ENCODE measurements at regions not wholly inside any gene's neighbourhood (a gene's known extent, or its start where the extent isn't known, plus 50 kb on each side); places are given as distances from the start of the nearest gene placed in this dataset.
A peak's percentile ranks its signal among the peaks of the same experiment; 100 is the strongest.
"Not testable (repeated sequence)": the region's sequence is repeated elsewhere in the genome, so short reads cannot be mapped to it uniquely, and the experiment has no call there.

- 0 to 55% (median 32%) methylated on average over 1 of the region's 1 CpG; no CpG with 5 or more reads in 6 of the 10 experiments for WGBS, 10 experiments
- ATAC-seq (replicated peaks in 6 of 8); H3K27ac ChIP-seq; H3K4me3 ChIP-seq; H3K4me1 ChIP-seq (replicated peaks in 1 of 2); in situ Hi-C loops (cut with MboI; ENCODE audit: low pct_unique_long_range_greater_than_20kb in 2 of 9, low sequenced_read_pairs in 9 of 9, unreplicated experiment in 9 of 9): not testable (repeated sequence)
Measured at GRCh38 chrX:121709236-121709635, 661.8 kb downstream of the GLUD2 start.

DNA sequence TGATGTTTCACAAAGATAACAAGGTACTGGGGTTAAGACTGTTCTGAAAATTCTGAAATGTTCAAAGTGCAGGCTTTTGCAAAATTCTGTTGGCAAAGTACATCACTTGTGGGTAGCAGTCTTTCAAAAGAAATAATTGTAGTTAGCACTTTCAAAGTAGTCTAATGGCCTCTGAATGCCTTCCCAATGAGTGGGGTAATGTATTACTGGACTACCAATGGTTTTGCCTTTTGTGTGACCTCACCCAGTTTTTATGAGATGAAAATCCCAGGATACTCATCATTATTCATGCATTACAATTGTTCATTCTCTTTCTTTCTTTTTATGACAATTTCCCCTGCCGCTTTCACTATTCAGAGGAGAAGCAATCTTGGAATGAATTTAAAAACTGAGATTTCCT is 686.1 kb downstream of the GLUD2 start:
- Histone ChIP-seq H3K27ac (no peak overlapping the region), H3K4me1 (replicated peaks in 1 of 2) (no peaks in the 10 kb centered on the region), H3K4me3 (no peak overlapping the region)
- ATAC-seq (replicated peaks in 6 of 8), result peak in 2 of 8 experiments; percentile 36 to 45
- in situ Hi-C loops (cut with MboI; ENCODE audit: low pct_unique_long_range_greater_than_20kb in 2 of 9, low sequenced_read_pairs in 9 of 9, unreplicated experiment in 9 of 9), result no loop called here
- WGBS, 10 experiments, result 40 to 100% (median 40%) methylated on average over 1 of the region's 1 CpG; no CpG with 5 or more reads in 7 of the 10 experiments

- in situ Hi-C loops (cut with MboI; ENCODE audit: low pct_unique_long_range_greater_than_20kb in 2 of 9, low sequenced_read_pairs in 9 of 9, unreplicated experiment in 9 of 9), result no loop called here
Measured at GRCh38 chrX:121746105-121746504, 698.7 kb downstream of the GLUD2 start.

DNA sequence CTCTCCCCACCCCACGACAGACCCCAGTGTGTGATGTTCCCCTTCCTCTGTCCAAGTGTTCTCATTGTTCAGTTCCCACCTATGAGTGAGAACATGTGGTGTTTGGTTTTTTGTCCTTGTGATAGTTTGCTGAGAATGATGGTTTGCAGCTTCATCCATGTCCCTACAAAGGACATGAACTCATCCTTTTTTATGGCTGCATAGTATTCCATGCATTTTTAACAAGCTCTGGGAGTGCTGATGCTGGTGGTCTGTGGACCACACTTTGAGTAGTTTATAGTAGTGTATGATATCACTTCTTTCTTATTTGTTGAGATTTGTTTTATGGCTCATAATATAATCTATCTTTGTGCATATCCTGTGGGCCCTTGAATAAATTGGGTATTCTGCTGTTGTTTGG is 706.2 kb downstream of the GLUD2 start:
- H3K4me1 ChIP-seq (replicated peaks in 1 of 2); H3K27ac ChIP-seq; in situ Hi-C loops (cut with MboI; ENCODE audit: low pct_unique_long_range_greater_than_20kb in 2 of 9, low sequenced_read_pairs in 9 of 9, unreplicated experiment in 9 of 9); H3K4me3 ChIP-seq; ATAC-seq (replicated peaks in 6 of 8): not testable (repeated sequence)
- WGBS, 10 experiments, result no CpG with 5 or more reads among the region's 1 CpG

More at GRCh38 chrX:121746105-121746504, 698.7 kb downstream of the GLUD2 start:
- no peaks in the 10 kb centered on the region for H3K4me1 ChIP-seq (replicated peaks in 1 of 2)
- H3K27ac ChIP-seq, result no peak overlapping the region
- H3K4me3 ChIP-seq, result no peak overlapping the region
- WGBS, 10 experiments, result 0 to 100% (median 79%) methylated on average over 1 to 2 of the region's 2 CpGs; no CpG with 5 or more reads in 3 of the 10 experiments
- no peak for ATAC-seq (replicated peaks in 6 of 8)

GRCh38 chrX:121754301-121754700 is 706.9 kb downstream of the GLUD2 start:
- no peaks in the 10 kb centered on the region for H3K4me1 ChIP-seq (replicated peaks in 1 of 2)
- WGBS, 10 experiments, result 0 to 89% (median 60%) methylated on average over 1 to 2 of the region's 2 CpGs; no CpG with 5 or more reads in 5 of the 10 experiments
- H3K4me3 ChIP-seq, result no peak overlapping the region
- no peak for ATAC-seq (replicated peaks in 6 of 8)
- in situ Hi-C loops (cut with MboI; ENCODE audit: low pct_unique_long_range_greater_than_20kb in 2 of 9, low sequenced_read_pairs in 9 of 9, unreplicated experiment in 9 of 9), result no loop called here
- H3K27ac ChIP-seq, result no peak overlapping the region

DNA sequence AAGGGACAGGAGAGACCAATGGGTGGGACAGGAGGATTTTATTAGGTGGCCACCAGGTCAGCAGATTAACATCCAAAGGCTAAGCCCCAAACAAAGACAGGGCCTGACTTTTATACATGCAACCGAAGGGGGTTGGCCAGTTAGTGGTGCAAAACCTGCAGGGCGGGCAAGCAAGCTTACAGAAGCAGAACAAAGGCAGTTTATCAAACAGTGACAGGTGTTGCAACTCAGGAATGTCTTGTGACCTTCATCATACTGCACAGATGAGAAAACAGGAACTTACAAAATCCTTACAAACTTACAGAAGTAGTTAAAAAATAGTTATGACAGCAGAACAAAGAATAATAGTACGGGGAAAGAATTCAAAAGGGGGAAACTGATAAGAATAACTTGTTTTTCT is 708.1 kb downstream of the GLUD2 start:
- H3K4me3 ChIP-seq, result no peak overlapping the region
- ATAC-seq (replicated peaks in 6 of 8), result no peak
- no peaks in the 10 kb centered on the region for H3K4me1 ChIP-seq (replicated peaks in 1 of 2)
- in situ Hi-C loops (cut with MboI; ENCODE audit: low pct_unique_long_range_greater_than_20kb in 2 of 9, low sequenced_read_pairs in 9 of 9, unreplicated experiment in 9 of 9), result no loop called here
- WGBS, 10 experiments, result 18 to 55% (median 29%) methylated on average over 1 to 3 of the region's 3 CpGs; no CpG with 5 or more reads in 6 of the 10 experiments
- no peak overlapping the region for H3K27ac ChIP-seq

DNA sequence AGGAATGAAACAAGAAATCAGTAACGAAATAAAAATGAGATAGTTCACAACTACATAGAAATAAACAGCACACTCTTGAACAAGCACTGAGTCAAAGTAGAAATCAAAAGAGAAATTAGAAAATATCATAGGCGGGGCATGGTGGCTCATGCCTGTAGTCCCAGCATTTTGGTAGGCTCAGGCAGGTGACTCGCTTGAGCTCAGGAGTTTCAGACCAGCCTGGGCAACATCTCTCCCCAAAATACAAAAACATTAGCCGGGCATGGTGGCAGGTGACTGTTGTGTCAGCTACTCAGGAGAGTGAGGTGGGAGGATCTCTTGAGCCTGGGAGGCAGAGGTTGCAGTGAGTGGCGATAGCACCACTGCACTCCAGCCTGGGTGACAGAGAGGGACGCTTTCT is 714.4 kb downstream of the GLUD2 start:
- H3K4me1 ChIP-seq (replicated peaks in 1 of 2), result no peaks in the 10 kb centered on the region
- no peak for ATAC-seq (replicated peaks in 6 of 8)
- no peak overlapping the region for H3K4me3 ChIP-seq
- WGBS, 10 experiments, result 0 to 70% (median 55%) methylated on average over 1 to 6 of the region's 6 CpGs; no CpG with 5 or more reads in 5 of the 10 experiments
- in situ Hi-C loops (cut with MboI; ENCODE audit: low pct_unique_long_range_greater_than_20kb in 2 of 9, low sequenced_read_pairs in 9 of 9, unreplicated experiment in 9 of 9), result no loop called here
- H3K27ac ChIP-seq, result no peak overlapping the region

DNA sequence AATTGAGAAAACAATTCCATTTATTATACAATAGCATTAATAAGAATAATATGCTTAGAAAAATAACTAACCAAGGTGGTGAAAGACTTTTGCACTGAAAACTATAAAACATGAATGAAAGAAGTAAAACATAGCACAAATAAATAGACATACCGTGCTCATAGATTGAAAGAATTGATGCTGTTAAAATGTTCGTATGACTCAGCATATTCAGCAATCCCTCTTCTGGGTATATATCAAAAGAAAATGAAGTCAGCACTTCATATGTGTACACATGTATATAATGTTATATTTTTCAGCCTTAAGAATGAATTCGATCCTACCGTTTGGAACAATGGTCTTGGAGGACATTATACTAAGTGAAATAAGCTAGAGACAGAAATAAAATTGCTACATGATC is 716.3 kb downstream of the GLUD2 start:
- Histone ChIP-seq H3K27ac (no peak overlapping the region), H3K4me3 (no peak overlapping the region), H3K4me1 (replicated peaks in 1 of 2) (no peaks in the 10 kb centered on the region)
- 35 to 100% (median 58%) methylated on average over 1 to 4 of the region's 4 CpGs; no CpG with 5 or more reads in 1 of the 10 experiments for WGBS, 10 experiments
- ATAC-seq (replicated peaks in 6 of 8), result no peak
- in situ Hi-C loops (cut with MboI; ENCODE audit: low pct_unique_long_range_greater_than_20kb in 2 of 9, low sequenced_read_pairs in 9 of 9, unreplicated experiment in 9 of 9), result no loop called here

- in situ Hi-C loops (cut with MboI; ENCODE audit: low pct_unique_long_range_greater_than_20kb in 2 of 9, low sequenced_read_pairs in 9 of 9, unreplicated experiment in 9 of 9); H3K4me3 ChIP-seq; H3K27ac ChIP-seq; ATAC-seq (replicated peaks in 6 of 8); H3K4me1 ChIP-seq (replicated peaks in 1 of 2): not testable (repeated sequence)
- WGBS, 10 experiments, result 8 to 83% (median 48%) methylated on average over 1 to 3 of the region's 3 CpGs; no CpG with 5 or more reads in 5 of the 10 experiments
Measured at GRCh38 chrX:121768210-121768609, 720.8 kb downstream of the GLUD2 start.

GRCh38 chrX:121781991-121782390 is 734.6 kb downstream of the GLUD2 start:
- H3K4me3 ChIP-seq, result no peak overlapping the region

GRCh38 chrX:121782544-121782943 is 735.1 kb downstream of the GLUD2 start:
- ATAC-seq (replicated peaks in 6 of 8), result no peak
- in situ Hi-C loops (cut with MboI; ENCODE audit: low pct_unique_long_range_greater_than_20kb in 2 of 9, low sequenced_read_pairs in 9 of 9, unreplicated experiment in 9 of 9), result no loop called here
- WGBS, 10 experiments, result 0 to 86% (median 42%) methylated on average over 1 to 2 of the region's 2 CpGs; no CpG with 5 or more reads in 6 of the 10 experiments
- Histone ChIP-seq H3K27ac (no peak overlapping the region), H3K4me3 (no peak overlapping the region), H3K4me1 (replicated peaks in 1 of 2) (no peaks in the 10 kb centered on the region)

More at GRCh38 chrX:121781991-121782390, 734.6 kb downstream of the GLUD2 start:
- Histone ChIP-seq H3K27ac (no peak overlapping the region), H3K4me1 (replicated peaks in 1 of 2) (no peaks in the 10 kb centered on the region)
- ATAC-seq (replicated peaks in 6 of 8), result no peak
- in situ Hi-C loops (cut with MboI; ENCODE audit: low pct_unique_long_range_greater_than_20kb in 2 of 9, low sequenced_read_pairs in 9 of 9, unreplicated experiment in 9 of 9), result no loop called here

DNA sequence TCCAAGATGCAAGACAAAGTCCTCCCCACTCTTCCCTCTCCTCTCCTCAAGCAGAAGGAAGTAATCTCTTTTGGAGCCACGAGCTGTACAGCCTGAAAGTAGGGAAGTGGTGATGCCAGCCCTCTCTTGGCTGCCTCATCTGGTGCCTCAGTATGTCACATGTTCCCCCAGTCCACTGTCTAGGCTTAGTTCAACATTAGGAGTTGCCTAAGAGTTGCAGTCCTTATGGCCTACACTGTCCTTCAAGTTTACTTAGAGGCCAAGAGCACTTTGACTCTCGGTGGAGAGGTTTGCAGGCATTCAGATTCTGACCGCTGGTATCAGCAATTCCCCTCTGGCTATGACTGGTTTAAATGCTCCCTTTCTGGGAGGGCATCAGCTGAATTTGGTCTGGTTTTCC is 735.6 kb downstream of the GLUD2 start:
- in situ Hi-C loops (cut with MboI; ENCODE audit: low pct_unique_long_range_greater_than_20kb in 2 of 9, low sequenced_read_pairs in 9 of 9, unreplicated experiment in 9 of 9), result no loop called here
- Histone ChIP-seq H3K4me1 (replicated peaks in 1 of 2) (no peaks in the 10 kb centered on the region), H3K27ac (no peak overlapping the region), H3K4me3 (no peak overlapping the region)
- ATAC-seq (replicated peaks in 6 of 8), result no peak
- 0 to 80% (median 52%) methylated on average over 1 to 3 of the region's 3 CpGs; no CpG with 5 or more reads in 6 of the 10 experiments for WGBS, 10 experiments

GRCh38 chrX:121802881-121803412 is 755.5 kb downstream of the GLUD2 start:
- Histone ChIP-seq H3K27ac (no peak overlapping the region), H3K4me3 (no peak overlapping the region), H3K4me1 (replicated peaks in 1 of 2) (no peaks in the 10 kb centered on the region)
- no peak for ATAC-seq (replicated peaks in 6 of 8)
- 0 to 60% (median 0%) methylated on average over 1 to 3 of the region's 7 CpGs; no CpG with 5 or more reads in 7 of the 10 experiments for WGBS, 10 experiments
- in situ Hi-C loops (cut with MboI; ENCODE audit: low pct_unique_long_range_greater_than_20kb in 2 of 9, low sequenced_read_pairs in 9 of 9, unreplicated experiment in 9 of 9), result no loop called here

DNA sequence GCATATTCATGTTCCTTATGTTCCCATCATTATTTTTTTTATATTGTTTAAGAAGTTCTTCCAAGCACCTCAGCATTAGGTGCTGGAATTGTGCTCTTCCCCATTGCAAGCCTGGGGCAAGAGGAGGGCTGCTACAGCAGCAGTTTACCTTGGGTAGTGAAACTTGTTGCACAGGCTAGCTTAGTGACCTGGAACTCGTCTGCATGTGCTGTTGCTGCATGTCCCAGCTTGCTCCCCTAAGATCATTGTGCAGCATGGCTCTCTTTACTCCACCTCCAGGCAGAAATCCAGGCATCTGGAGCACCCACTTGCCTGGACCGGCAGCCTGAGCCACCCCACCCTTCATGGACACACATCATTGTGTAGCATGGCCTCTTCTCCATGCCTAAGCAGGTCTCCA is 776.0 kb downstream of the GLUD2 start:
- in situ Hi-C loops (cut with MboI; ENCODE audit: low pct_unique_long_range_greater_than_20kb in 2 of 9, low sequenced_read_pairs in 9 of 9, unreplicated experiment in 9 of 9), result no loop called here
- Histone ChIP-seq H3K4me3 (no peak overlapping the region), H3K27ac (no peak overlapping the region), H3K4me1 (replicated peaks in 1 of 2) (no peaks in the 10 kb centered on the region)
- 29% methylated on average over 1 of the region's 2 CpGs; no CpG with 5 or more reads in 9 of the 10 experiments for WGBS, 10 experiments
- no peak for ATAC-seq (replicated peaks in 6 of 8)
